GM23338 (cell line): ENCODE measurements at regions not wholly inside any gene's neighbourhood (a gene's known extent, or its start where the extent isn't known, plus 50 kb on each side); places are given as distances from the start of the nearest gene placed in this dataset.

Experiments
- ATAC-seq: fragments of 200-7000 bp; cut with Tn5 transposase; 3 replicates; pipeline ENCODE4 v1.9.1; 2020
- DNase-seq: peaks from one replicate; pipeline ENCODE4 v3.0.0-alpha.2; 2015; ENCODE audit warnings: low spot score
- H2AFZ ChIP-seq: fragments of 200-600 bp; sonication (generic); 2 replicates; pipeline ENCODE4 v1.8.0; 2016; ENCODE audit warnings: antibody characterized with exemption, mild to moderate bottlenecking, moderate library complexity
- H3F3A ChIP-seq: fragments of 200-600 bp; sonication (generic); replicated peaks from 2 replicates; pipeline ENCODE4 v1.8.0; 2017; ENCODE audit warnings: antibody characterized with exemption, mixed run types, low read depth
- H3K27ac ChIP-seq: fragments of 200-600 bp; sonication (generic); 2 replicates; pipeline ENCODE4 v1.6.1; 2016; ENCODE audit warnings: low read depth
- H3K27me3 ChIP-seq: fragments of 200-600 bp; sonication (generic); 2 replicates; pipeline ENCODE4 v1.8.0; 2016; ENCODE audit warnings: mild to moderate bottlenecking, mixed run types, moderate library complexity; ENCODE audit not compliant: insufficient read depth
- H3K36me3 ChIP-seq: fragments of 200-600 bp; sonication (generic); 2 replicates; pipeline ENCODE4 v1.8.0; 2016; ENCODE audit warnings: mild to moderate bottlenecking; ENCODE audit not compliant: insufficient read depth
- H3K4me1 ChIP-seq: fragments of 200-600 bp; sonication (generic); 2 replicates; pipeline ENCODE4 v1.8.0; 2016; ENCODE audit warnings: mild to moderate bottlenecking, moderate library complexity; ENCODE audit not compliant: insufficient read depth
- H3K4me2 ChIP-seq: fragments of 200-600 bp; sonication (generic); 2 replicates; pipeline ENCODE4 v1.7.1; 2017; ENCODE audit warnings: mixed run types
- H3K4me3 ChIP-seq: fragments of 200-600 bp; sonication (generic); 2 replicates; pipeline ENCODE4 v1.6.1; 2016; ENCODE audit warnings: mixed run types
- H3K79me2 ChIP-seq: fragments of 200-600 bp; sonication (generic); replicated peaks from 2 replicates; pipeline ENCODE4 v1.8.0; 2017; ENCODE audit warnings: mild to moderate bottlenecking; ENCODE audit not compliant: insufficient read depth
- H3K9me2 ChIP-seq: fragments of 200-600 bp; sonication (generic); 2 replicates; pipeline ENCODE4 v1.8.0; 2017; ENCODE audit not compliant: insufficient read depth
- H4K20me1 ChIP-seq: fragments of 200-600 bp; sonication (generic); replicated peaks from 2 replicates; pipeline ENCODE4 v1.8.0; 2017; ENCODE audit warnings: mild to moderate bottlenecking; ENCODE audit not compliant: insufficient read depth
- H3K27ac Mint-ChIP-seq: 2 replicates; pipeline ENCODE4 v1.8.0; 2020; ENCODE audit warnings: inconsistent platforms, mild to moderate bottlenecking, moderate library complexity, mixed read lengths
- H3K27me3 Mint-ChIP-seq: 3 replicates; pipeline ENCODE4 v1.8.0; 2022; ENCODE audit warnings: low read depth, mild to moderate bottlenecking, moderate library complexity, mixed read lengths, inconsistent platforms; ENCODE audit not compliant: insufficient read depth, poor library complexity
- H3K36me3 Mint-ChIP-seq: 3 replicates; pipeline ENCODE4 v1.8.0; 2021; ENCODE audit warnings: low read depth, mild to moderate bottlenecking, inconsistent platforms, moderate library complexity, mixed read lengths
- H3K4me1 Mint-ChIP-seq: 3 replicates; pipeline ENCODE4 v1.8.0; 2020; ENCODE audit warnings: mild to moderate bottlenecking, inconsistent platforms, mixed read lengths
- H3K4me3 Mint-ChIP-seq: 3 replicates; pipeline ENCODE4 v1.8.0; 2021; ENCODE audit warnings: moderate library complexity, mild to moderate bottlenecking, inconsistent platforms, mixed read lengths
- H3K9me3 Mint-ChIP-seq: 3 replicates; pipeline ENCODE4 v1.8.0; 2020; ENCODE audit warnings: moderate library complexity, mild to moderate bottlenecking, inconsistent platforms, mixed read lengths
- EZH2 ChIP-seq: fragments of 200-600 bp; sonication (generic); IDR thresholded peaks from one replicate; pipeline ENCODE4 v1.8.0; 2017; ENCODE audit warnings: antibody characterized with exemption, mild to moderate bottlenecking, low read depth; ENCODE audit not compliant: unreplicated experiment
- POLR2AphosphoS5 ChIP-seq: IDR thresholded peaks from 2 replicates; pipeline ENCODE4 v1.6.1; 2016; ENCODE audit warnings: antibody characterized with exemption, low read depth
- REST ChIP-seq: IDR thresholded peaks from one replicate; pipeline ENCODE4 v1.6.1; 2018; ENCODE audit warnings: antibody characterized with exemption; ENCODE audit not compliant: unreplicated experiment
- STAT1 ChIP-seq: IDR thresholded peaks from one replicate; pipeline ENCODE4 v1.6.1; 2016; ENCODE audit warnings: antibody characterized with exemption; ENCODE audit not compliant: unreplicated experiment
- ZNF331 ChIP-seq: fragments of 250-450 bp; sonication (Bioruptor Pico); IDR thresholded peaks from 2 replicates; pipeline ENCODE4 v1.5.0; 2020; ENCODE audit warnings: low read depth, mild to moderate bottlenecking, moderate library complexity
- ZNF462 ChIP-seq: fragments of 250-450 bp; sonication (Bioruptor Pico); IDR thresholded peaks from 2 replicates; pipeline ENCODE4 v1.5.0; 2020; ENCODE audit warnings: mild to moderate bottlenecking, moderate library complexity

DNA sequence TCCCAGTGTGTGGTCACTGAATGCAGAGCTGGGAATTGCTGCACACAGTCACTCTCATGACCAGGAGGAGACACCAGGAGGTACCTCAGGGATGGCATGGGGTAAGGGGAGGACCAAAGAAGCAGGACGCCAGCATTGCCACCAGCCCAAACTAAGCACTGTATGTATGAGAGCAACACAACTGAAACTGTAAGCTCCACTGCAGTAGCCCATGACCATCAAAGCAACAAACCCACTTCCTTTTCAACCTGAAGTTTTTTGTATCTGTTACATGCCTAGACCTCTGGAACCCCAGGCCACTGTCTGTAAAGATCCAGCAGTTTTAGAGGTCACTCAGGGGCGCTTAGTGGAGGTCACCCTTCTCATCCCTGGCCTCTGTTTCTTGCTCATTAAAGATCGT lies 164.3 kb downstream of the SETD4 start:
- H3K4me1 Mint-ChIP-seq = peaks cover 2% of the 10 kb centered on the region; the same call in 1 of the 3 replicates
- H3K27me3 ChIP-seq = no peaks in the 10 kb centered on the region
- no peak overlapping the region for H3K4me2 ChIP-seq
- peaks cover 2% of the 10 kb centered on the region for H3K27me3 Mint-ChIP-seq
- H3K9me3 Mint-ChIP-seq = peaks cover 6% of the 10 kb centered on the region; the same call in 1 of the 3 replicates
- TF ChIP-seq ZNF331 (CRISPR knock-in tag) (no peak), ZNF462 (CRISPR knock-in tag) (no peak), STAT1 (no peak), POLR2AphosphoS5 (no peak), EZH2 (no peak), REST (no peak)
- no peak for ATAC-seq
- H3K4me3 Mint-ChIP-seq = no peak overlapping the region
- no peaks in the 10 kb centered on the region for H3K79me2 ChIP-seq
- no peak overlapping the region for H3K27ac Mint-ChIP-seq
- H3K4me3 ChIP-seq = no peak overlapping the region
- no peaks in the 10 kb centered on the region for H3K9me2 ChIP-seq
- H2AFZ ChIP-seq = peak overlapping the region; percentile 76; the same call in 1 of the 2 replicates
- DNase-seq = no peak
- H3K36me3 Mint-ChIP-seq = peaks cover 5% of the 10 kb centered on the region; the same call in 1 of the 3 replicates
- H3K27ac ChIP-seq = no peak overlapping the region
- H3F3A ChIP-seq = no peaks in the 10 kb centered on the region
- H3K4me1 ChIP-seq = no peaks in the 10 kb centered on the region
- no peaks in the 10 kb centered on the region for H3K36me3 ChIP-seq
- no peaks in the 10 kb centered on the region for H4K20me1 ChIP-seq
